Limb (tissue), 2 donors: ENCODE measurements at regions not wholly inside any gene's neighbourhood (a gene's known extent, or its start where the extent isn't known, plus 50 kb on each side); places are given as distances from the start of the nearest gene placed in this dataset.
"Not testable (repeated sequence)": the region's sequence is repeated elsewhere in the genome, so short reads cannot be mapped to it uniquely, and the experiment has no call there.

Experiments
- DNase-seq, 2 donors: peaks; one replicate each; pipeline ENCODE4 v3.0.0-alpha.2; 2016; ENCODE audit errors: extremely low spot score in 2 of 2

DNA sequence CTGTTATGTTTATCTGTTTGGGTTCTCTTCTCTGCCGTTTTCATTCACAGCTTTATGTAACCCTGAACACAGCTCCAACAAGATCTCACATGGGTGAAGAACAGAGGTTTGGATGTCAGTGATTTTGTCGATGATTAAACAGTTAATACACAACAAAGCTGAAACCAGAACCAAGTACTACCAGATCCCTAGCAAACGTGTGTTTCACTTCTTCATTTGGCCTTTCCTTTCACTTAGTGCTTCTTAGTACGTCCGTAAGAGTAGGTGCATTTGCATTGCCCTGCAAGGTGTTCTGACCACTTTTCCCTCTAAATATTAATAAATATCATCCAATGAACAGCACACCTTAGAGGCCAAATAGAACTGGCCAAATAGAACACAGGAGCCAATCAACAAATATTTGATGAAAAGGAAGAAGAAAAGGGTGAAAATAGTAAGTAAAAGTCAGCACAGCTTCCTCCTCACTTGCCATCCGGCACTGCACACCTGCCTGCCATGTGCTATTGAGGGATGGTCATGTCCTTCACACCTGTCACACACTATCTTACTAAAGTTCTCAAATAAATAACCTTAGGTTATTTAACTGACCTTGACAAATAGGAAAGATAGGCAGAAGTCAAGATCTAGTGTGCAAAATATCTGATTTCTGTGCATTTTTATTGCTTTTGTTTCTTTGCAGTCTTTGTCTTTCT lies 252.6 kb upstream of the ANKRD30A start:
- no peak for DNase-seq

DNA sequence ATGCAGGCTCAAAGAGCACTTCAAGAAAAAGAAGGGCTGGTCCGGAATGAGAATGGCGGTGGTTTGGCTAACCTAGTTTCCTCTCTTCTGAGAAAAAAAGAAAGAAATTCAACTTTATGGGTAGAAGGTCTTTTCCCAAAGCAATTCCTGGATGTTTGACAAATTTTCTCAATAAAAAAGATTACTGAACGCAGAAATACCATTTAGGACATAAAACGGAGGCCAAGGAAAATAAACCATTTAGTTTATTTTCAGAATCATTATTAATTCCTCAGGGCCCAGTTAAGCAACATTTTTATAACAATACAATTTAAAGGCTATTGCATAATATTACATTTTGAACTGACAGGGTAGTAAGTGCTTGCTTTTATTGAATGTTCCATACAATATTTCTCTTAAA lies 284.6 kb upstream of the ANKRD30A start:
- peak in 1 of 2 donors; percentile 43 for DNase-seq

DNA sequence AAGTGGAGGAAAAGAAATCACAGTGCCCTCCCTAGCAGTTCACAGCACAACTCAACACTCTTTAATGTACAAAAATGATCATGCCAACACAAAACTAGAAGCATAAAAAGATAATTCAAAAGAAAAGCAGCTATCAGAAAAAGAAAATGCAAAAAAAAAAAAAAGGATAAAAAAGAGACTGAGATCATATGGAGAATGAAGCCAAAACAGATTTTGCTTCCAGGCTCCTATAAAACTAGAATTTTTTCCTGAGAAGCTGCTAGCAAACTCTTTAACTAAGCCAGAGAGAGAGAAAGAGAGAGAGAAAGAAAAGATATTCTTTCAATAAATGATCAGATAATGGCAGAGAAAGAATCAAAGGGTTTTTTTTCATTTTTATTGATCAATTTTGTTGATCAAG lies 288.0 kb upstream of the ANKRD30A start:
- DNase-seq: no peak

DNA sequence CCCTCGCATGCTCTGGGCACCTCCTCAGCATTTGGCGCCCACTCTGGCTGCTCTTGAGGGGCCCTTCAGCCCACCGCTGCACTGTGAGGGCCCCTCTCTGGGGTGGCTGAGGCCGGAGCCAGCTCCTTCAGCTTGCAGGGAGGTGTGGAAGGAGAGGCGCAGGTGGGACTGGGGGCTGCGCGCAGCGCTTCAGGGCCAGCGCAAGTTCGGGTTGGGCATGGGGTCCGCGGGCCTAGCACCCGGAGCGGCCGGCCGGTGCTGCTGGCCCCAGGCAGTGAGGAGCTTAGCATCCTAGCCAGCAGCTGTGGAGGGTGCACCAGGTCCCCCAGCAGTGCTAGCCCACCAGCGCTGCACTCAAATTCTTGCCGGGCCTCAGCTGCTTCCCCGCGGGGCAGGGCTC lies 305.6 kb upstream of the ANKRD30A start:
- no peak for DNase-seq

DNA sequence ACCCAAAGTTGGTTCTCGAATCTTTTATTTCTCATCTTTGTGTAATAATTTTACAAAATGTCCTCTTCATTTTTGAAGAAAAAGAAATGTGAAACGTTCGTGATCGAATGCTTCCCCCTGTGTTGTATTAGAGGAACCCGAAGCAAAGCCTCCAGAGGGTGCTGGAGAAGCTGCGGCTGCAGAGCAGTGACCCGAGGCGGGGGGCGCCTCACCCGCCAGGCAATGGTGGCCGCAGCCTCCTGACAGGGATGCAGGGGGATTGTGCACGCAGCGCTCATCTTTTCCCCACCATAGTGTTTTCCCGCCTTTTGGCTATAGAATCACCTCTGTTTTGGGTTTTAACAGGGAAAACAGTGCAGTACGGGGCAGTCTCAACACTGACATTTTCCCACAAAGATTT lies 307.5 kb upstream of the ANKRD30A start:
- no peak for DNase-seq

DNA sequence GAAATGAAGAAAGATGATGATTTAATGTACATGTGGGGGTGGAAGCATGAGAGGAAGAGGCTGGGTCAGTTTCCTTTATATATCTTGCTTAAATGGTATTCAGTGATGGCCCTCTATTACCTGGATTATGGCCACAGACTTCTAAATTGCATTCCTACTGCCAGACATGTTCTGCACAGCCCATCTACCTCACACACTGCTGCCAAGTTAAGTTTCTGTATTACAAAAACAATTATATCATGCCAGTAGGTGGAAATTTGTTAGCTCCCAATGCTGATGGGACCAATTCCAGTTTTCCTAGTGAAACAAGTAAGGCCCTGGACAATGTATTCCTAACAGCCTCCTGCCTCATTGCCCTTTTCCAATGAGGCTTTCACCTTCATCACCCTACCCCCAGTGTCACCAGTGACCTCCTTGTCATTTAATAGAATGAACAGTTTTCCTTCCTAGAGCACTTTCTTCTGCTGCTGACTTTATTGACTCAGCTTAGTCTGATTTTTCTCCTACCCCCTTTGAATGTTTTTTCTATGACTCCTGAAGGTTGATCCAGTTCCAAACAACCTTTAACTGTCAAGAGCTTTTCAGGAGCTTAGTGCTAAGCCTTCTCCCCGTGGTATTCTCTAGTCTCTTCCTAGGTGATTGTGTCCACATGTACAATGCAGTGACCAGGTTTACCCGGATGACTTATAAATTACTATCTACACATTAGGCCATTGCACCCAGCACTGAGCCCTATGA lies 316.6 kb upstream of the ANKRD30A start:
- DNase-seq: peak in 1 of 2 donors; percentile 24

DNA sequence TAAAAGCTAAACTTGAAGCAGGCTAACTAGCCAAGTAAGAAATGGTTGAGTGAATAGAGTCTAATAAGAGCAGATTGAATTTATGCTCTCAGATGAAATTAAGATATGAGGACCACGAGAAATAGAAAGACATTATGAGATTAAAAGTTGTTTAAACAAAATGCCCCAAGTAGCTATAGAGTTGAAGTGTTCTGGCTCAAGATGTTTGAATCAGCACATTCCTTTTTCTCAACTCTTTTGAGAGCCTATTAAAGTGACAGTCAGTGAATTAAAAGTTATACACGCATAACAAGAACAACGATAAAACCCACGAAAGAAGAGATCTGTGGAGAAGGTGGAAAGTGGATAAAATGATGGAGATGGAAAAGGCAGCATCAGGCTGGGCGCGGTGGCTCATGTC lies 322.2 kb upstream of the ANKRD30A start:
- DNase-seq: no peak

DNA sequence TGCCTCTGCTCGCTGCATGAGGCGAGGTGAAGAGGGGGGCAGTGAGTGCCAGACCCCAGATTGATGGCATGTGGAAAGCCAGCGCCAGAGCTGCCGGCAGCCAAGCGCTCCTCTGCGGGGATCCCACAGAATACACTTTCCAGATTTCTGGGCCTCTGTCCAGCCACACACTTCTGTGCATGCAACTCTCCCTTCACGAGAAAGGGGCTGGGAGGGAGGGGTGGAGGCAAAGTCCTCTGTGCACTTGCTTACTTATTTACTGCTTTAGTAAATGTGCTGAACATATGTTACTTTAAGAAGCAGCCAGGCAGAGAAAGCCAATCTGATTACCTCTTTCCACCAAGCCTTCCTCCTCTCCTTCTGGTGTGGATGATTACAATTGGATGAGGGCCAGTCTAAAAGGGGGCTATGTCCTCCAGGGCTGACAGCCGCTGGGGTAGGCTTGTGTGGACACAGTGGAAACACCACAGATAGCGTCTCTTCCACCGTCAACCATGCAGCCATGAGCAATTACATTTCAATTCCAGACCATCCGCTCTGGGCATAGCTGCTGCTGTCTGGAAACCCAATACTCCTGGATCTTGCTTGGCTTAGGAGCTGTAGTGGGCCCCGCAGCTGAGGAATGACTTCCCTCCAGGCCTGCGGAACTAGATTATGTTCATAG lies 322.8 kb upstream of the ANKRD30A start:
- peak; percentile 85 to 86 for DNase-seq

DNA sequence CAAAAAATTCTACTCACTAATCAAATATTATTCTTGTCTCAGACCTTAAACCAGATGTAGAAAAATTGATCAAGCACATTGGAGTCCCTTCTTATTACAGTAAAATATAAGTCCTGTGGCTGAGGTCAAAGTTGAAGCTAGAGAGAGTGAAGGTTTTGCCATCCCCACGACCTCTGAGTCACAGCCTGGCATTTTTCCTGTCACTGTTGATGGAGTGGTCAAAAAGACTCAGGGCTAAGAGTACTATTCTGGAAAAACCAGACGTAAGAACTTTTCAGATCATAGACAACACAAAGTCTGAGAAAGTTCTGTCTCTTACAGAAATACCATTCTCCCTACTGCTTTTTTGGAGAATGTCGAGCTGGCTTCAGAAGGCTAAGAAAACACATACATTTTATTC lies 323.7 kb upstream of the ANKRD30A start:
- peak; percentile 18 to 33 for DNase-seq

DNA sequence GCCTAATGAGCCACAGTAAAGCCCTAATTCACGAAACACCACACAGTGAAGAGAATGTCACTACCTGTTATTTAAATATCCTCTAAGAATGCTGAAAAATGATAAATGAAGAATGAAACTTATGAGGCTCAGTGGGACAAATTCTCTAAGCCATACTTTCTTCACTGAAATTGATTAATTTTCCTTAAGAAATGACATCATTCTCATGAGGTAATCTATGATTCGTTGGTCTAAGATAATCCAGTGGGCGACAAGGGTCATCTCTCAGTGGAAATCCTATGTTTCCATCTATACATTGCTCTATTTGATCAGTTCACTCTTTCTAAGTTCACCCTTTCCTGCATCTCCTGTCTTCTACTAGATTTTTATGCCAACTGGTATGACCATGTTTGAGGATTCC lies 330.4 kb upstream of the ANKRD30A start:
- no peak for DNase-seq

DNA sequence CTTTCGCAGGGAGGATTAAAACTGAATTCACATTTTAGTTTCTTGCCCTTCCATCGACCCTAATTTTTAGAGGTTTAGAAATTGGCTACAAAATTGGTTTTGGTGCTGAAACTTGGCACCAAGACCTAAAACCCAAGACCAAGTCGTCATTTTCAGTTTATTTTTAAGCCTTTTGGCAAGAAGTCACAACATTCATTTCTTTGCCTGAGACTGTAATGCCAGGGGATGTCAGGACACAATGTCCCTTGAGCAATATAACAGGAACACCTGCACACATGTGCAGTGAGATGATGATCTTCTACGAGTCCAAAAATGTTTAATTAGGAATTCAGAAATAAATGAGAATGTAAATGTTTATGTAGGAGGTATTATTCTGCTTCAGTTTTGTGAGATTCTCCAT lies 335.4 kb upstream of the ANKRD30A start:
- DNase-seq: no peak

DNA sequence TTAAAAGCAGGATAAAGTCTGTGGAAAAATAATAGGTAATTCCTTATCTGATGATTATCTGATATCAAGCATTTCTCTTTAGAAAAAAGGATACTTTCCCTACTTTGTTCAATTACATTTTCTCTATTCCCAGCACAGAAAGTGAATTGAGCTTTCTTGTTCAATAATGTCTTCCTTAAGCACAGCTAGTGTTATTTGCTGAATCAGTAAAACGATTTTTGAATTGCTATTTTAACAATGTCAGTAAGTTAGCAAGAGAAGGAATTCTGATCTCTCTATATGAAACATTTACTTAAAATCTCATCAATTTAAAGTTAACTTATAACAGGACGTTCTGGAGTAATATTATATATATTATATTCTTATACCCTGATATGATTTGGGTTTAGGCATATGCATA lies 337.2 kb upstream of the ANKRD30A start:
- DNase-seq: no peak

DNA sequence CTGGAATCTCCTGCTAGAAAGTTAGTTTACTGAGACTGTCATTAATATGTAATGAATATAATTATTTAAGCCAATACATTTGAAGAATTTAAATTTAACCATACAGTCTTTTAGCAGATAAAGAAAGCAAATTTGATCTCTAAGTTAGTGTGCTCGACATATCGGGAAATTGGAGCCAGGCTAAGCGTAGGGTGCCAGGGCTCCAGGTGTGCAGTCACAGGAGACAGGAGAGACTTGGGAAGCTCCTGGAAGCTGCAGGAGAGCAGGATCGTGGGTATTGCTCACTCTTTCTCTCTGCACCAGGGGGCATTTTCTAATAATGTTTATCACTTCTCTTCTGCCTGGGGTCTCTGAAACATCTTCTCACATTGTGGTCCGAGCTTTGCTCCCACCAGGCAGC lies 342.0 kb upstream of the ANKRD30A start:
- DNase-seq: no peak

DNA sequence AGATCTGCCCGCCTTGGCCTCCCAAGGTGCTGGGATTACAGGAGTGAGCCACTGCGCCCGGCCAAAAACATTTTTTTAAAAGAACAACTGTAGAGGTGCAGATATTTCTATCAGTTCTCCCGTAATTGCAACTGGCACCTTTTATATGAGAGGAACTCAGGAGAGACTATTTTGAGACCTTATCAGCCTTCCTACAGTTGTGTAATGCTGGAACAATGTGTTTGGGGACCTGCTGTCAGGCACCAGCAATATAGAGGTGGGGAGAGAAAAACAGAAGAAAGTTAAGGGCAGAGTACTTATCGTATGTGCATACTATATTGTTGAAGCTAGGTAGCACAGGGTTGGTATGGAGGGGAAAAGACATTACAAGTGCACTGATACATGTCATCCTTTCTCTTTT lies 343.8 kb upstream of the ANKRD30A start:
- DNase-seq: no peak

DNA sequence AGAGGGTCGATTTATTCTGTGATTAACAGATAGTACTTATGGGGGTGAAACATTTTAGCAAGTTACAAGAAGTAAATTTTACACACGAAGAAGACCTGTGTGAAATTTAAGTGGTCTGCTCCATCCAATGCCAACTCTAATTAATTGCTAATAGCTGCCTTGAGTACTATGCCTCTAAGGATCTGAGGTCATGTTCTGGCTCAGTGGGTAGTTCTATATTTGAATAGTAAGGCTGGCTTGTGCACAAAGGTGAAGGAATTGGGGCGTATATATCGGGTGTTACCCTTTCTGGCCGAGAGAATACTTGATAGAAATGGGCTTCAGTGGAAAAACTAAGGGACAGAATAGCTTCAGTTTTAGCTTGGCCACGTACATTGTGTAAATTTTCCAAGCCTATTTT lies 345.2 kb upstream of the ANKRD30A start:
- DNase-seq: no peak

DNA sequence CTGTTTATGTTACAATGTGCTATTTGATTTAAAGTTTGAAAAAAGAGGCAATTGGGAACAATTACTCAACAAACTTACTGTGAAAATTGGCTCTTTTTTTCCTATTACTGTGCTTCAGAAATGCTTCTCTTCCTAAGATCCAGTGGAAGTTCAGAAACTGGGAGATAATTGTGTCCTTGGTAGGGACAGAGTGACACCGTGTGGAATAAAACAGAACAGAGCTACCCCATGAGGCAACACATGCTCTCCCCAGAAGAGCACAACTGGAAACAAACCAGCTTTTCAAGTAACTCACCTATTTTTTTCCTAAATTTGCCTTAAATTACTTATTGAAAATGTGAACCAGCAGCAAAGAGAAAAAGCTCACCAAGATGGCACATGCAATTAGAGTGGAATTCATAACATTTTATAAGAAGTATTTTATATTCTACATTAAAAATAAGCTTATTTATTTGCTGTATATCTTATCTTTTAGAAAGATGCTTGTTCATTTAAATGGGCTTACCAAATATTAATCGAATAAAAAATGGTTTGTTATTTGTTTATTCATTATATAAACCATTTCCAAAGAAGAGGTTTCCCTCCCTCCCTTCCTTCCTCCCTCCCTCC lies 346.1 kb upstream of the ANKRD30A start:
- peak; percentile 64 to 86 for DNase-seq

DNA sequence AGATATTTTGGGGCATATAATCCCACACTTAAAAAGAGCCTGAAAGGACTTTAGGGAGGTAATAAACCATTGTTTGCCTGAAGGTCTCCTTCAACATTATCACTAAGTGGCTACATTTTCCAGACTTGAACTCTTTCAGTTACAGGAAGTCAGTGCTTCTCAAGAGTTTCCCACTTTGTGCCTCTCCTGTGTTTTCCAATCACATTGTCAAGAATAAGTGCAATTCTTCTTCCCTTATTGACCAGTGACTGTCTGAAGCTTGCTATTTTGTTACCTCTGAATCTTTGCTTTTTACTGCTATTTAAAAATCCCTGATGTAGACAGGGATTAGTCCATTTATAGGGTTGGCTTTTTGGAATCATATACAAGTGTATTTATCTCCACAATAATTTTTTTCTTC lies 346.7 kb upstream of the ANKRD30A start:
- no peak for DNase-seq

DNA sequence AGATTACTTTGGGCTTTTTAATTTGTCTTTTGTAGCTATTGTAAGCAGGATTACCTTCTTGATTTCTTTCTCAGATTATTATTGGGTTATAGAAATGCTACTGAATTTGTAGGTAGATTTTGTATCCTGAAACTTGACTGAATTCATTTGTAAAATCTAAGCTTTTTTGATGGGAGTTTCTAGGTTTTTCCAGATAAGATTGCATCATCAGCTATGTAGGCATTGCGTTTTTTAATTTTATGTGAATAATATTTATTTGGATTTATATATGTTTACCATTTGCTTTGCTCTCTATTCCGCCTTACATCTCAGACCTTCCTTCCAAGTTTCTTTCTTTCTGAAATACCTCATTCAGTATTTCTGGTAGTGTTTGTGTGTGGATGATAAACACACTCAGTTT lies 351.7 kb upstream of the ANKRD30A start:
- no peak for DNase-seq

DNA sequence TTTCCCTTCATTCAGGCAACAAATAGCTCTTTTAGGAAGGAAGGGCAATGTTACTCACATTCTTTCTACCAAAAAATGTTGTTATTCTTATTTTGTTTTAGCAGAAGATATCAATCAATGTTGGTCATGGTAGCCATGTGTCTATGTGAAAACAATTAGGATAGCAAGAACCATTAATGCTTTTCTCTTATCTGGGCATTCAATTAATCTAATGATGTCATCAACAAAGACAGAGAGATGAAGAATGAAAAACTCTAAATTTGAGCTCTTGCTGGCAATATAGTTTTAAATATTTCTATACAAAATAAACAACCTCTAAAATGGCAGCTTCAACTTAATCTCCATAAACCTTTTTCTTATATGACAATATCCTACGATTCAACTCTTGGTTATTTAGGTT lies 353.7 kb upstream of the ANKRD30A start:
- DNase-seq: no peak

DNA sequence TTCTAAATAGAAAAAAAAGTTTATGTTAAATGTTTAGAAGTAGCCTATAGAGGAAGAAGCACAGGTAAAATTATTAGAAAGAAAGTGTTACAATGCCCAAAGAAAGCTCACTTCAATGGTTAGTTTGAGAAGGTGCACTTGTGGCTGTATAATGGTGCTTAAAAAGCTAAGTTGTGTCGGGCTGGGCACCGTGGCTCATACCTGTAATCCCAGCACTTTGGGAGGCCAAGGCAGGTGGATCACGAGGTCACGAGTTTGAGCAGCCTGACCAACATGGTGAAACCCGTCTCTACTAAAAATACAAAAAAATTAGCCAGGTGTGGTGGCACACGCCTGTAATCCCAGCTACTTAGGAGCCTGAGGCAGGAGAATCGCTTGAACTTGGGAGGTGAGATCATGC lies 355.7 kb upstream of the ANKRD30A start:
- not testable (repeated sequence) for DNase-seq

DNA sequence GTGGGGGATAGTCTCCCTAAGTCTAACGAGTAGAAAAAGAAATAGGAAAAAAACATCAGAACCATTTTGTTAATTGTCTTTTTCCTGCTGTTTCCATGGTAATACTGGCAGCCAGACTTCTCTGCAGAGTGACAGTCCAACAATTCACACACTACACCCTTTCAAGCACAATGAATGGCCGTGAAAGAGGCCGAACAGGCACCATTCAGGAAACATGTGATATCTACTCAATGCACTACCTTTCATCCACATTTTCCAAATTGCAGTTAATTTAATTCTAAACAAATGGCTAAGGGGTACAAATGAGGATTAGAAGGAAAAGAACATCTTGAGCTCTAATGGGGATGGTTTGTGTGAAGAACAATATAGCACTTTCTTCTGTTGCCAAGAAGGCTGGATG lies 358.5 kb upstream of the ANKRD30A start:
- no peak for DNase-seq

DNA sequence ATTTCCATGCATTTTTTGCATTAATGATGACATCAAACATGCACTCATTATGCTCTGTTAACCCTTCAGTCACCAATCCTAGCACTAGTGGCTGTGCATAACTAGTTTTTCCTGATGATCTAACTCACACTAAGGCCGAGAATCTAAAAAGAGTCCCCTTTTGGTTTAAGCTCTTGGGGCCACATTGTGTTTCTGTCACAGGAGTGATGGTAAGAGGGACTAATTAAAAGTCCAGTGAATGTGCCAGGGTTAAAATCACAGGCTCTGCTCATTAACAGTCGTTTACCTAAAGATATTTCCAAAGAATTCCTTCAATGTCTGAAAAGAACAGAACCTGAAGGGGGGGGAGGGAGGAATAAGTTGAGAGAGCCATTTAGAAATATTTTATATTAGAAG lies 359.0 kb upstream of the ANKRD30A start:
- no peak for DNase-seq
